ENCODE measurements at regions not wholly inside any gene's neighbourhood (a gene's known extent, or its start where the extent isn't known, plus 50 kb on each side); places are given as distances from the start of the nearest gene placed in this dataset.
A peak's percentile ranks its signal among the peaks of the same experiment; 100 is the strongest.

GRCh38 chr13:34864671-34865070 is 77.4 kb upstream of the NBEA start:
- no peak for DNase-seq

DNA sequence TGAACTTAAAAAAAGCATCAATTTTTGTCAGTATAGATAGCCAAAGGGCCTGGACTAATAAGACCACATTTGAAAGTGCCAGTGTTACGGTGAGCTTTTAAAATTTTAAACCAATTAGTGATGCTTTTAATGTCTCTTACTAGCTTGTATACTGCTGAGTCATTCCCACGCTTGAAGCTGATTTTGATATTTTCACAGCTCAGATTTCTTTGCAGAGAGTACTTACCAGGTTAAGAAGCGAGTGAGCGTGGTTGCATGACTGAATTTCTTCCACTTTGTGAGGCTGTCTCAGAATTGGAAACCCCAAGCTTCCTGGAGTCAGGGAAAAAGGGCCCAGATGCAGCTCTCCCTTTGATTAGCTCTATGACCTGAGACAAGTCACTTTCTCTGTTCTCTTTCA is 74.5 kb upstream of the NBEA start:
- no peak for DNase-seq

DNA sequence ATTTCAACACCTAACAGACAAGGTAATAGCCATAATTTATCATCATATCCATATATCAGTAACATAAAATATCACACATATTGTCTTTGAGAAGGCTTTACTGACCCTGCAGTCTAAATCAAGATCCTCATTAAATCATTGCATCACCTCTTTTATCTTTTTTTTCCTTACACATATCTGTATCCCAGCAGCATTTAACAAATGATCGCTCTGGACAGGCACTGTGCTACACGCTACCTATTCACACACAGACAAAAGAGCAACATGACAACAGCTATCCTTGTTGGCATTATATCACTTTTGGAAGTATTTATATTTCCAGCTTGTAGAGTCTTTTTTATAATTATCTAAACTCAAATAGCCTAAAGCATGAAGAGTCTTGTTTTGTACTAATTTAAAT is 73.3 kb upstream of the NBEA start:
- no peak for DNase-seq

- no peak for DNase-seq
Measured at GRCh38 chr13:34869696-34870095, 72.4 kb upstream of the NBEA start.

DNA sequence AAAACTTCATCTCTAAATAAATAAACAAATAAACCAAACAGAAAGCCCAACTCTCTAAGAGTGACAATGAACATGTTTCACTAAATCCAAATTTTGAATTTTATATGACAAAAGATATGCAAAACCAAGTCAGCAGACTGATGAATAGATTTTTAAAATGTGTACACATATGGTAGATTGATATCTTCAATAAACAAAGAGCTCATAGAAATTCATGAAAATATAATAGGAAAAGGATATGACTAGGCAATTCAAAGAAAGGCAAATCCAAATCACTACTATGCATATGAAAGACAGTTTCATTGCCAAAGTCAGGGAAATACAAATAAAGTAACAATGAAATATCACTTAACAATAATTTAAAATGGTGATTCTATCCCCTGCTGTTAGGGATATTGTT is 63.7 kb upstream of the NBEA start:
- DNase-seq = no peak

- DNase-seq = no peak
Measured at GRCh38 chr13:34879851-34880250, 62.2 kb upstream of the NBEA start.

- DNase-seq = no peak
Measured at GRCh38 chr13:34881494-34881893, 60.6 kb upstream of the NBEA start.

GRCh38 chr13:34883396-34883795 is 58.7 kb upstream of the NBEA start:
- DNase-seq = peak; percentile 79

- DNase-seq = peak; percentile 33
Measured at GRCh38 chr13:34884366-34884765, 57.7 kb upstream of the NBEA start.

DNA sequence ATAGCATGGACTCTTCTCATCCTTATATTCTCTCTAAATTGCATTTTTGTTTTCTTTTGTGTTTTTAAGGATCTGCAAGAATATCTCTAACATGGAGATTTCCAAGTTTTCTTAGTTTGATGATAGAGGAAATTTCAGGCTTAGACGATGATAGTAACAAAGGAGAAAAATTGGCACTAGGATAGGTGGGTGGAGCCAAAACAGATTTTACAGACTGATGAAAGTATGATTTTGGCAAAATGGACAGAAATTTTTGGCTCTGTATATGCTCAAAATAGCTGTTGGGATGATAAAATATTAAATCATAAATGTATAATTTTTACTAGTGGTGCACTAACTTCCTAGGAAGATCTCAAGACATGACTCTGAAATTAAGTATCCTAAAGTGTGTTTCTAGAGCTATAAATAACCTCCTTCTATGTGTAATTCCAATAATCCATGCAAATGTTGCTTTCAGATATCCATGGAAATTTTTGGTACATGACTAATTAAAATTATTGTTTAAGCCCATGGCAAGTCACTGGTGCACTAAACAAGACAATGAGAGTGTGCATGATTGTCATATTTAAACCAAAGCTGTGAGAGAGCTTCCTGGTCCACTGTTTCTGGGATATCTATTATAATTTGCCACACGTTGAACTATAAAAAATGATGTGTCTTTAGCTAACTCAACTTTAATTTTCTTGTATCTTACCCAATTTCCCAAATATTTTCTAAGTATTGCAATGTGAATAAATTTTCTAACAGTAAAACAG is 55.8 kb upstream of the NBEA start:
- DNase-seq = no peak

GRCh38 chr13:34886987-34887386 is 55.1 kb upstream of the NBEA start:
- no peak for DNase-seq

Data from right hindlimb (tissue), 1 donor.